GM18505 (cell line): ENCODE measurements at regions not wholly inside any gene's neighbourhood (a gene's known extent, or its start where the extent isn't known, plus 50 kb on each side); places are given as distances from the start of the nearest gene placed in this dataset.
A peak's percentile ranks its signal among the peaks of the same experiment; 100 is the strongest.
"Not testable (repeated sequence)": the region's sequence is repeated elsewhere in the genome, so short reads cannot be mapped to it uniquely, and the experiment has no call there.

Experiments
- ATAC-seq: cut with Tn5 transposase; IDR thresholded peaks from one replicate; pipeline ENCODE4 v1.9.1; 2021; ENCODE audit not compliant: unreplicated experiment
- POLR2A ChIP-seq: IDR thresholded peaks from 4 replicates; pipeline ENCODE4 v1.6.1; 2011; ENCODE audit warnings: borderline replicate concordance; ENCODE audit not compliant: insufficient read depth, insufficient read length; ENCODE audit errors: extremely low read depth

DNA sequence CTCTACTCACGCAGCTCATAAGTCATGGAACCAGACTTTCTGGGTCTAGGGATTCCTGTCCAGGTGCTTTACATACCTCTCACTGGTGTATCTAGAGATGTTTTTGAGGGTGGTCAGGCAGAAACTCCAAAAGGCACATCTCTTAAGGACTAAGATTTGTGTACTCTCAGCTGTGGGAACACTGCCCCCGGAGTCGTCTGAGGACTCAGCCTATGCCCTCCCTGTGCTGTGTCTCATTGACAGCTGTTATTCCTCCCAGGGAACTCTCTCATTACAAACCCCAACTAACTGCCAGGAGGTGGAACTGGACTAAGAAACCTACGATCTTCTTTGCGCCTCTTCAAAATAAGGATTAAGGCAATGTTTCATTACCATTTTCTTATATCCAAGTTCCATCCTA, 293.9 kb upstream of the DLGAP1 start:
- ATAC-seq = no peak
- TF ChIP-seq POLR2A = no peak

DNA sequence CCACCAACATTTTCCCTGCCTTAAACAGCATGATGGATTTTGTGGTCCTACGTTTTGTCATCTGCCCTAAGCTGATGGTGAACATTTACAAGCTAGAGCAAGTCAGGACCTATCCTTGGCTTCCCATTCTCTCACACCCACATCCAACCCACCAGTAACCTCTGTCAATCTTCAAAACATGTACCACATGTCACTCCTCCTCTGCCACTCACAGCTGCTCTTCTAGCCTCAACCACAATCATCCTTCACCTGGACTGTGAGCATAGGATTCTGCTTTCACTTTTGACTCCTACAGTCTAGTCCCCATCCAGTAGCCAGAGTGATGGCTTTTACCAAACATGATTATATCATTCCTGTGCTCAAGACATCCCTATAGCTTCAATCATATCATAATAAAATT, 279.8 kb upstream of the DLGAP1 start:
- ATAC-seq = no peak
- no peak for TF ChIP-seq POLR2A

GRCh38 chr18:4734021-4734420, 278.9 kb upstream of the DLGAP1 start:
- no peak for TF ChIP-seq POLR2A
- no peak for ATAC-seq

DNA sequence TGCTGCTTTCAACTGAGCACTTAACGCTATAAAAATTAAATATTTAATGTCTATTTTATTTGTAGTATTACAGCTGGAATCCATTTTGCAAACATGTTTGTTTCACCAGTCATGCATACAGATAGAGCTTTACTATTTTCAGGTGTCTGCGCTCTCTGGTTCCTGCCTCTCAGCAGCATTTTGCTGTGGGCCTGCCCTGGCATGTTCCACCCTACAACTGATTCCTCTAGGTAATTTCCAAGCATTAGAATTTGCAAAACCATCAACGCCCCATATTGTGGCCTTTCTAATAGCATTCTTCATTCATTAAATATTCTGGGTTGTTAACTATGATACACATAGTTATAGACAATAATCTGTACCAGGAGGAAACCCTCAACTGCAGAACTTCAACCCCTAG, 266.4 kb upstream of the DLGAP1 start:
- ATAC-seq = no peak
- TF ChIP-seq POLR2A = no peak

DNA sequence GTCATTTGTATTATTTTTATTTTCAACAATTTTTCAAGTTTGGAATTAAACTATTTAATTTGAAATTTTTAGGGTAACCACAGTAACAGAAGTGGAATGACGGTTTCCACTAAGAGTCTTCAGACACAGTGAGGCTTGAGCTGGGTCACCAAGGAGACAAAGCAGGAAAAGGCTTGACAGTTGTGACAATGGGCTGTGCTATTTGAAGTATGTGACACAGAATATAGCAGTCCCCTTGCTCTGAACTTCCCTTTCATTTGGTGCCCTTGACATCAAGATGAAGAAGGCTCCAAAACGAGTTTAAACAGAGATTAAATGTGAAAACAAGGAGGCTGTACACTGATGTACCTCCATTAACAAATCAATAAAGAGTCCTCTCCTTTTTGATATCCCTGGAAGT, 265.4 kb upstream of the DLGAP1 start:
- no peak for ATAC-seq
- no peak for TF ChIP-seq POLR2A

- TF ChIP-seq POLR2A = no peak
- no peak for ATAC-seq
Observed at GRCh38 chr18:4705894-4706293, 250.8 kb upstream of the DLGAP1 start.

- TF ChIP-seq POLR2A = no peak
- no peak for ATAC-seq
Observed at GRCh38 chr18:4704781-4705180, 249.7 kb upstream of the DLGAP1 start.

DNA sequence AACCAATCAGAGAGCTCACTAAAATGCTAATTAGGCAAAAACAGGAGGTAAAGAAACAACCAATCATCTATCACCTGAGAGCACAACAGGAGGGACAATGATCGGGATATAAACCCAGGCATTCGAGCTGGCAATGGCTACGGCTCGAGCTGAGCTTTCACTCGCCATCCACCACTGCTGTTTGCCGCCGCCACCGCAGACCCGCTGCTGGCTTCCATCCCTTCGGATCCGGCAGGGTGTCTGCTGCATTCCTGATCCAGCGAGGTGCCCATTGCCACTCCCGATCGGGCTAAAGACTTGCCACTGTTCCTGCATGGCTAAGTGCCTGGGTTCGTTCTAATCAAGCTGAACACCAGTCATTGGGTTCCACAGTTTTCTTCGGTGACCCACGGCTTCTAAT, 236.7 kb upstream of the DLGAP1 start:
- ATAC-seq = no peak
- TF ChIP-seq POLR2A = no peak

DNA sequence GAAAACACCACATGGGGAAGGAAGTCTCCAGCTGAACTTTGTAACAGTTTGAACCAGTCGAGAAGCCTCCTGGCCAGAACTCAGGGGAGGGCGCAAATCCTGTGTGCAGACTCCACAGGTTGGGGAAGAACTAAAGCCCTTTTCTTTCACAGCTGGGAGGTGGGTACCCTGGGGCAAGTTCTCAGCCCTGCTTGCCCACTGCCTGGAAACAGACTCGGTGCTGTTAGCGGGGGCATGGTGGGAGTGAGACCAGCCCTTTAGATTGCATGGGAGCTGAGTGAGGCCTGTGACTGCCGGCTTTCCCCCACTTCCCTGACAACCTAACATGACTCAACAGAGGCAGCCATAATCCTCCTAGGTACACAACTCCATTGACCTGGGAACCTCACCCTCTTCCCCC, 223.6 kb upstream of the DLGAP1 start:
- ATAC-seq = not testable (repeated sequence)

DNA sequence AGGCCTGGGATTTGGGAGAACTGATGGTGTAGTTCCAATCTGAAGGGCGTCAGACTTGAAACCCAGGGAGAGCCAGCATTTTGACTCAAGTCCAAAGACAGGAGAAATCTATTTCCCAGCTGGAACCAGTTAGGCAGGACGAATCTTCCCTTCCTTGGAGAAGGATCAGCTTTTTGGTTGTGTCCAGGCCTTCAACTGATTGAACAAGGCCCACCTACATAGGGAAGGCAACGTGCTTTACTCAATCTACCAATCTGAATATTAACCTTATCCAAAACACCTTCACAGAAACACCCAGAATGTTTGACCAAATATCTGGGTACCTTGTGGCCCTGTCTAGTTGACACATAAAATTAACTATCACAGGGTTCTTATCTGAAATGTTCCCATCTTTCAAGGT, 221.9 kb upstream of the DLGAP1 start:
- no peak for ATAC-seq
- no peak for TF ChIP-seq POLR2A

DNA sequence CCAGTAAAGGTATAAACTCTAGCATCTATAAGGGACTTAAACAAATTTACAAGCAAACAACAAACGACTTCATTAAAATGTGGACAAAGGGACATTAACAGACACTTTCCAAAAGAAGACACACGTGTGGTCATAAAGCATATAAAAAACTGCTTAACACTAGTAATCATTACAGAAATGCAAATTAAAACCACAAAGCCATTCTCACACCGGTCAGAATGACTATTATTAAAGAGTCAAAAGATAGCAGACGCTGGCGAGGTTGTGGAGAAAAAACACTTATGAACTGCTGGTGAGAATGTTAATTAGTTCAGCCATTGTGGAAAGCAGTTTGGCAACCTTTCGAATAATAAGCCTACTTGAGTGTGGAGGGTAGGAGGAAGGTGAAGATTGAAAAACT, 217.1 kb upstream of the DLGAP1 start:
- no peak for TF ChIP-seq POLR2A
- no peak for ATAC-seq

DNA sequence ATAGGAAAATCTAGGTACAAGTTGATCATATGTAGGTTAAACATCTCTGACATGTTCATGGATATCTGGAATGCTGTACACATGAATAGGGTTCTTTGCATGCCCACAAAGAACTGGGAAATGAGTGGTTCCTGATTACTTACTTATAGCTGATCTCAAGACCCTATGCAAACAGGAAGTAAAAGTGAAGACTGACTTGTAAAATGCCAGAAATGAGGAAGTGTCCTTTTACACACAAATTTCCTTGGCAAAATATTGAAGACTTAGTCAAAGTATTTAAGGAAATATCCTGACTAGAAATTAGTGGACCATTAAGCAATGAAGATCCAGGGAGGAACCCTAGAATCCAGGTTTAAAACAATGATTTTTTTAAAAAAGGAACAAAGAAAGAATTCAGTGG, 203.7 kb upstream of the DLGAP1 start:
- no peak for TF ChIP-seq POLR2A
- ATAC-seq = no peak

GRCh38 chr18:4653418-4653817, 198.3 kb upstream of the DLGAP1 start:
- no peak for ATAC-seq
- no peak for TF ChIP-seq POLR2A

- TF ChIP-seq POLR2A = no peak
- no peak for ATAC-seq
Observed at GRCh38 chr18:4641771-4642368, 186.8 kb upstream of the DLGAP1 start.

GRCh38 chr18:4640349-4641012, 185.4 kb upstream of the DLGAP1 start:
- ATAC-seq = no peak

DNA sequence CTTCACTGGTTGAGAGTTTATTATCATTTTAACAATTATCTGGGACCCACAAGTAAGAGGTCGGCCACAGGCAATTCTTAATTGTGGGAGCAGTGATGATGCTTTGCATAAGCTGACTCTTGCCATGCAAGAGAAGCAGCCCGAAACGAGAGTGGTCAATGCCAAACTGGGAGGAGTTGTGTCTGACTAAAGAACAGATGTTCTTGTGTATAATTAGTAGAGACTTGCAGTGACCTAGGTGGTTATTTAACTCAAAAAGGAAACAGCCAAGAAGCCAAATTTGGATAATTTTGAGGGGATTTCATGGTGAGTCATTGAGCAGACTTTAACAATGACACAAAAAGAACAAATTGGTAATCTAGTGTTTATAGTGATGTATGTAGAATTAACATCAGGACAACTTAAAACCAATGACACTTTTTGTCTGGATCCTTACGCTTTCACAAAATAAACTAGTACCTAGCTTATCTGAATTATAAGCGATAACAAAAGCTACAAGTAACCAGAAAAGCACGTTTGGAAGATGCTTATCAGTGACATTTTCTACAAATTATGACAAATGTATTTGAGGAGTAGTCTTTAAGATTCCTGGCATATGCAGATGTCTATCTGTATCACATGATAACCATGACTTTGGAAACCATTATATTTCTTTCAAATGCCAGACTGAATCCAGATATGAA, 184.7 kb upstream of the DLGAP1 start:
- TF ChIP-seq POLR2A = no peak
- ATAC-seq = peak; percentile 79

More at GRCh38 chr18:4640349-4641012, 185.4 kb upstream of the DLGAP1 start:
- no peak for TF ChIP-seq POLR2A
